ENCODE measurements at regions not wholly inside any gene's neighbourhood (a gene's known extent, or its start where the extent isn't known, plus 50 kb on each side); places are given as distances from the start of the nearest gene placed in this dataset.

- Histone ChIP-seq H3K9ac (replicated peaks in 1 of 4; ENCODE audit: extremely low read depth in 1 of 4, low read depth in 3 of 4, low read length in 3 of 4) (no peak overlapping the region), H4K8ac (ENCODE audit: extremely low read depth, insufficient read depth, low read length) (no peak overlapping the region), H2BK120ac (replicated peaks; ENCODE audit: low read depth, low read length) (no peak overlapping the region), H3K4ac (replicated peaks; ENCODE audit: insufficient read length, low read depth, low read length) (no peak overlapping the region), H2BK15ac (ENCODE audit: low read length) (no peak overlapping the region), H3K56ac (replicated peaks; ENCODE audit: insufficient read length, low read depth, low read length) (no peak overlapping the region), H3K23me2 (ENCODE audit: low read depth, low read length) (no peaks in the 10 kb centered on the region), H3K79me2 (ENCODE audit: control insufficient read depth in 1 of 2, insufficient read depth in 2 of 2, low read length in 2 of 2) (no peaks in the 10 kb centered on the region), H3K23ac (ENCODE audit: insufficient read length) (no peak overlapping the region), H2BK5ac (ENCODE audit: low read depth, low read length) (no peak overlapping the region), H3K79me1 (ENCODE audit: low read depth, low read length) (no peaks in the 10 kb centered on the region), H2BK20ac (ENCODE audit: low read length) (no peak overlapping the region), H3K4me1 (replicated peaks in 1 of 4; ENCODE audit: control insufficient read depth in 3 of 4, insufficient read depth in 4 of 4, low read length in 3 of 4) (no peaks in the 10 kb centered on the region), H3K27ac (ENCODE audit: low read depth, low read length) (no peak overlapping the region), H3K4me2 (ENCODE audit: insufficient read depth in 1 of 2, low read depth in 2 of 2, low read length in 2 of 2) (no peak overlapping the region), H3K36me3 (ENCODE audit: control insufficient read depth in 2 of 4, insufficient read depth in 4 of 4, low read length in 3 of 4) (no peaks in the 10 kb centered on the region), H3K27me3 (replicated peaks in 1 of 4; ENCODE audit: control insufficient read depth in 3 of 4, extremely low read depth in 1 of 4, insufficient read depth in 3 of 4, low read length in 3 of 4) (no peaks in the 10 kb centered on the region), H4K91ac (replicated peaks; ENCODE audit: insufficient read length, low read length) (no peak overlapping the region), H3K14ac (ENCODE audit: insufficient read length) (no peak overlapping the region), H2AK5ac (ENCODE audit: low read depth, low read length) (no peak overlapping the region), H3K9me3 (ENCODE audit: insufficient read depth in 2 of 2, low read depth in 1 of 2, low read length in 1 of 2) (peaks cover 4 to 13% of the 10 kb centered on the region in 2 experiments; a peak in 1 of 4 replicates), H4K5ac (ENCODE audit: insufficient read length, low read depth, low read length) (no peak overlapping the region), H4K20me1 (replicated peaks in 1 of 2; ENCODE audit: control insufficient read depth in 1 of 2, insufficient read depth in 2 of 2, low read length in 2 of 2) (no peaks in the 10 kb centered on the region), H2AFZ (ENCODE audit: low read length) (no peak overlapping the region), H3K18ac (ENCODE audit: extremely low read depth, low read length) (no peak overlapping the region), H2BK12ac (ENCODE audit: low read depth, low read length) (no peak overlapping the region), H3K4me3 (ENCODE audit: extremely low read depth in 1 of 4, insufficient read depth in 2 of 4, low read depth in 3 of 4, low read length in 4 of 4) (no peak overlapping the region)
- DNase-seq (ENCODE audit: low read depth in 1 of 2, low spot score in 2 of 2), result no peak
- POLR2A ChIA-PET (ENCODE audit: partially characterized antibody), result no interaction called here
- whole genome bisulfite sequencing, 2 experiments (ENCODE audit: extremely low coverage in 1 of 2, insufficient coverage in 1 of 2, insufficient read length in 1 of 2, insufficient replicate concordance in 2 of 2, low coverage in 1 of 2, low lambda C conversion rate in 2 of 2, missing lambda C conversion rate in 1 of 2), result 64% methylated on average over 4 of the region's 5 CpGs; no CpG with 5 or more reads in 1 of the 2 experiments
- CTCF ChIA-PET (ENCODE audit: partially characterized antibody), result interaction anchor here (0.5 kb wide), 1 partner anchor 18 kb away, joined by 3 read pairs; no protein-coding TSS in a partner anchor
- TF ChIP-seq MAX (IDR thresholded peaks at IDR 0.05) (no peak), CBX5 (IDR thresholded peaks at IDR 0.05; ENCODE audit: low read depth, low read length) (no peak), TBP (IDR thresholded peaks at IDR 0.05; ENCODE audit: low read depth, low read length) (no peak), RNF2 (IDR thresholded peaks at IDR 0.05; ENCODE audit: borderline replicate concordance, low read depth, low read length, missing control alignments, poor library complexity, severe bottlenecking) (no peak), SUZ12 (IDR thresholded peaks at IDR 0.05; ENCODE audit: low read length) (no peak), SIN3A (conservative IDR thresholded peaks at IDR 0.05 in 1 of 2, IDR thresholded peaks at IDR 0.05 in 1 of 2; ENCODE audit: low read depth in 1 of 2, low read length in 2 of 2) (no peak), GABPA (IDR thresholded peaks at IDR 0.05; ENCODE audit: borderline replicate concordance, insufficient read depth, low read length) (no peak), KDM4A (IDR thresholded peaks at IDR 0.05; ENCODE audit: low read depth, low read length, severe bottlenecking) (no peak)
- FAIRE-seq, result no peak
These were observed 113.5 kb downstream of the VSIG4 start for GRCh38 chrX:65926095-65927019.

Data from H1 (cell line).